IPS-20b (cell line): ENCODE measurements at regions not wholly inside any gene's neighbourhood (a gene's known extent, or its start where the extent isn't known, plus 50 kb on each side); places are given as distances from the start of the nearest gene placed in this dataset.
"Not testable (repeated sequence)": the region's sequence is repeated elsewhere in the genome, so short reads cannot be mapped to it uniquely, and the experiment has no call there.

Experiments
- H3K27ac ChIP-seq: one replicate; pipeline ENCODE4 v1.5.1; 2013; ENCODE audit warnings: low read length
- H3K27me3 ChIP-seq: 2 replicates; pipeline ENCODE4 v1.6.1; 2013; ENCODE audit warnings: mild to moderate bottlenecking, low read length, inconsistent platforms; ENCODE audit not compliant: insufficient read depth
- H3K36me3 ChIP-seq: 2 replicates; pipeline ENCODE4 v1.6.1; 2013; ENCODE audit warnings: low read depth, mild to moderate bottlenecking, inconsistent platforms, low read length, moderate library complexity; ENCODE audit not compliant: insufficient read depth
- H3K4me1 ChIP-seq: 2 replicates; pipeline ENCODE4 v1.6.1; 2013; ENCODE audit warnings: mild to moderate bottlenecking, control low read depth, inconsistent platforms, low read length, moderate library complexity; ENCODE audit not compliant: insufficient read depth
- H3K4me3 ChIP-seq: 2 replicates; pipeline ENCODE4 v1.5.1; 2013; ENCODE audit warnings: mild to moderate bottlenecking, low read length, inconsistent platforms
- H3K9ac ChIP-seq: 2 replicates; pipeline ENCODE4 v1.6.1; 2013; ENCODE audit warnings: low read depth, mild to moderate bottlenecking, inconsistent platforms, low read length, moderate library complexity
- H3K9me3 ChIP-seq: 2 replicates; pipeline ENCODE4 v1.6.1; 2013; ENCODE audit warnings: mild to moderate bottlenecking, low read depth, low read length, inconsistent platforms; ENCODE audit not compliant: insufficient read depth

DNA sequence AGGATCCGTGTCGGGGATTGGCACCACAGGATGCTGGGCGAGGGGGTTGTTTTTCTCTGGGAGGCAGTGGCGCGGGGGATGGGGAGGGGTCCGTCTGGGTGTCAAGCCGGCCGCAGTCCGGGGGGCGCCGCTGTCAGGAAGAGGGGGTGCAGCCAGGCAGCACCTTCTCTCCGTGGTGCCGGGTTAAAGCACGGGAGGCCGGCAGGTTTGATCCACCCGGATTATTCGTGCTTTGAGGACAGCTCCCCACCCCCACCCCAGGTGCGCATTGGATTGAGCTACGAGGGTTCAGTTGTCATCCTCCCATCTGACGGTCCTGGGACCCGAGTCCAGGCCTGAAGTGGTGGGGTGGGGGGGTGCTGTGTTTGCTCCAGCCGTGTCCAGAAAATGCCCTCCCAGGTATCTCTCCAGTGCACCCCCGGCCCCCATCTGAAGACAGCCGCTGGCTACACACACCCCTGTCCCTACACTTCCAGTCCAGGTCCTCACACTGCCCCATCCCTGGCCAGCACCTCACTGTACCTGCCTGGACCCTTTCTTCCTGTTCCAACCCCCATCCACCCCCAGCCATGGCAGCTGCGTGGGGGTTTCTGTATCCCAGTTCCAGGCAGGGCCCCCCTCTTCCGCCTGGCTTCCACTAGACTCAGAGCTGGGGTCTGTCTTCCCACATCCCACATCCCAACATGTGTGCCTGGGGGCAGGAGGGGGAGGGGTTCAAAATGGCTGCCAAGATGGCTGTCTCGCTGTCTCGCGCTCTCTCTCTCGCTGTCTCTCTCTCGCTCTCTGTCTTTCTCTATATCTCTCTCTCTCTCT lies 114.0 kb downstream of the CRLF3 start:
- Histone ChIP-seq H3K4me3 (peak overlapping the region; percentile 73), H3K9ac (peak overlapping the region; percentile 84; the same call in 1 of the 2 replicates), H3K27ac (peak overlapping the region; percentile 33)
- H3K4me1 ChIP-seq, H3K27me3 ChIP-seq, H3K36me3 ChIP-seq, H3K9me3 ChIP-seq: not testable (repeated sequence)

GRCh38 chr17:30709561-30710275 lies 114.8 kb downstream of the CRLF3 start:
- peak overlapping the region; percentile 84; the same call in 1 of the 2 replicates for H3K9ac ChIP-seq
- peak overlapping the region; percentile 73 for H3K4me3 ChIP-seq
- H3K9me3 ChIP-seq, H3K27ac ChIP-seq, H3K4me1 ChIP-seq, H3K27me3 ChIP-seq, H3K36me3 ChIP-seq: not testable (repeated sequence)

DNA sequence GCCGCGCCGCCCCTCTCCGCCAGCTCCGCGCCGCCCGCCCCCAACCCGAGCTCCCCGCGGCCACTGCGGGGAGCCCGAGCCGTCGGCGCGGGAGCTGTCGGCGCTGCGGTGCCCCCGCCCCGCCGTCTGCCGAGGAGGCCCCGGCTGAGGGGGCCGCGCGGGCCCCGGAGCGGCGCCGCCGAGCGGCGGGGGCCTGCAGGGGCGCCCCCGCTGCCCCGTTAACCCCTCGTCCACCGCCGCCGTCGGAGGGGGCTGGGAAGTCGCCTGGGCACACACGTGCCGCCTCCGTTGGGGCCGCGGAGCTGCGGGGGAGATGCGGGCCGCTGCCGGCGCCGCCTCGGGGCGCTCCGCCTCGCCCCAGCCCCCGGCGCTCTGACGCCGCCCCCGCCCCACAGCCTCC lies 115.4 kb downstream of the CRLF3 start:
- Histone ChIP-seq H3K9ac (0 out of 2 replicates have a peak overlapping the region, but pooled peaks have one; percentile 84), H3K4me3 (peak overlapping the region; percentile 73; the same call in 1 of the 2 replicates)
- not testable (repeated sequence) for H3K27ac ChIP-seq, H3K9me3 ChIP-seq, H3K27me3 ChIP-seq, H3K36me3 ChIP-seq, H3K4me1 ChIP-seq

- Histone ChIP-seq H3K4me3 (peak overlapping the region; percentile 65), H3K9ac (peak overlapping the region; percentile 94), H3K27ac (peak overlapping the region; percentile 87)
- not testable (repeated sequence) for H3K36me3 ChIP-seq, H3K9me3 ChIP-seq, H3K4me1 ChIP-seq, H3K27me3 ChIP-seq
Observed at GRCh38 chr17:30708241-30709078, 116.0 kb downstream of the CRLF3 start.

- not testable (repeated sequence) for H3K36me3 ChIP-seq, H3K9me3 ChIP-seq, H3K27ac ChIP-seq, H3K4me1 ChIP-seq, H3K27me3 ChIP-seq
- peak overlapping the region; percentile 65 for H3K4me3 ChIP-seq
- H3K9ac ChIP-seq: peak overlapping the region; percentile 94; the same call in 1 of the 2 replicates
Observed at GRCh38 chr17:30707724-30708240, 116.7 kb downstream of the CRLF3 start.

DNA sequence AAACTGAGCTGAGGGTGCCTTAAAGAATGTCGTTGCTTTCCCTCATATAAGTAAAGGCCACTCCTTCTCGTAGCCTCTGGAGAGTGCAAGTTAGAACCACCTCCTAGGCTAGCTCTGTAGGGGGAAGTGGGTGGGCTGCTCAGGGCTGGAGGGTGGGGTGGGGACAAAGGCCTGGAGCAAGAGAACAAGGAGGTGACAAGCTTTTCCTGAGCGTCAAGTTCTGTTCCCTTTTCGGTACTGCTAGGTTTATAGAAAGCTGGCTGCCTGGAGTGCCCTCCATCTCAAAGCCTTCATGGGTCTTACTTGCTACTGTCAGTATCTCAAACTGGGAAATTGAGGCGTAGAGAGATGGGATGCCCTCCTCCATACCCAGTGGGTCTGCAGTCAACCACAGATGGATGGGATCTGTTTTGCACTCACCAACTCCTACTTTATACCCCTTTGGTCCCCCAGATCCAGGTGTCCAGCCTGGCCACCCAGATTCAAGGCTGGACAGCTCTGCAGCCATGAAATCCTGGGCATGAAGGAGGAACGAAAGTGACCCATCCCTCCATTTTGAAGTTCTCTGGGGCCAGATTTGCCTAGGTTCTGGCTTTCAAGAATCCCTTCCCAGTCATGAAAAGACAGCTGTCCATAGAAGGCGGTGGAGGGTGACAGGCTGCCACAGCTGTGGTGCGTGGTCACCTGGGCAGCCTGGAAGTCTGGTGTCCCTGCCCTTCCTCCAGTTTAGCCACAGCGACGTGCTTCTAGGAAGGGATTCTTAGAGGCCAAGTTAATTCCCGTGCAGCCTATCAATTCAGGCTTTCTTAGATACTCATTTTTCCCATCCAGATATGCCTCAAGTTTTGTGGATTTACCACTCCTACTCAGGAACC lies 117.8 kb downstream of the CRLF3 start:
- not testable (repeated sequence) for H3K9me3 ChIP-seq, H3K36me3 ChIP-seq, H3K27ac ChIP-seq, H3K4me1 ChIP-seq, H3K27me3 ChIP-seq
- H3K9ac ChIP-seq: peak overlapping the region; percentile 94; the same call in 1 of the 2 replicates
- peak overlapping the region; percentile 65 for H3K4me3 ChIP-seq

- not testable (repeated sequence) for H3K36me3 ChIP-seq, H3K9me3 ChIP-seq, H3K4me3 ChIP-seq, H3K27ac ChIP-seq, H3K4me1 ChIP-seq, H3K27me3 ChIP-seq, H3K9ac ChIP-seq
Observed at GRCh38 chr17:30706004-30706403, 118.5 kb downstream of the CRLF3 start.

DNA sequence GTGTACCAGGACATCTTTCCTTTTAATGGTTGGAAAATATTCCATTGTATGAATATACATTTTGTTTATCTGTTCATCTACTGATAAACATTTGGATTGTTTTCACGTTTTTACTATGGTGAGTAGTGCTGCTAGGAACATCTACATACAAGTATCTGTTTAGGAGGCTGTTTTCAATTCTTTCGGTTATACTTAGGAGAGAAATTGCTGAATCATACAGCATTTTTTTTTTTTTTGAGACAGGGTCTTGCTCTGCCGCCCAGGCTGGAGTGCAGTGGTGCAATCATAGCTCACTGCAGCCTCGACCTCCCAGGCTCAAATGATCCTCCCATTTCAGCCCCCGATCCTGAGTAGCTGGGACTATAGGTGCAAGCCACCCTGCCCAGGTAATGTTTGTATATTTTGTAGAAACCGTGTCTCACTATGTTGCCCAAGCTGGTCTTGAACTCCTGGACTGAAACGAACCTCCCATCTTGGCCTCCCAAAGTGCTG lies 122.9 kb downstream of the CRLF3 start:
- Histone ChIP-seq H3K9ac (peak overlapping the region; percentile 65; the same call in 1 of the 2 replicates), H3K27me3 (no peaks in the 10 kb centered on the region), H3K27ac (peak overlapping the region; percentile 74), H3K4me1 (peaks cover 6% of the 10 kb centered on the region), H3K9me3 (no peaks in the 10 kb centered on the region), H3K4me3 (no peak overlapping the region), H3K36me3 (no peaks in the 10 kb centered on the region)

DNA sequence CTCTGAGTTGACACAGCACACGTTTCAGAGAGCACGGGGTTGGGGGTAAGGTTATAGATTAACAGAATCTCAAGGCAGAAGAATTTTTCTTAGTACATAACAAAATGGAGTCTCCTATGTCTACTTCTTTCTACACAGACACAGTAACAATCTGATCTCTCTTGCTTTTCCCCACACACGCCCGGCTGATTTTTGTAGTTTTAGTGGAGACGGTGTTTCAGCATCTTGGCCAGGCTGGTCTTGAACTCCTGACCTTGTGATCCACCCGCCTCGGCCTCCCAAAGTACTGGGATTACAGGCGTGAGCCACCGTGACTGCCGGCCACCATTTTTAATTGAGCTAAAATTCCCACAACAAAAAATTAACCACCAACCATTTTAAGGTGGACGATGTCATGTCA lies 123.7 kb downstream of the CRLF3 start:
- not testable (repeated sequence) for H3K4me1 ChIP-seq, H3K27me3 ChIP-seq, H3K9me3 ChIP-seq, H3K36me3 ChIP-seq, H3K4me3 ChIP-seq
- H3K9ac ChIP-seq: peak overlapping the region; percentile 65; the same call in 1 of the 2 replicates
- peak overlapping the region; percentile 74 for H3K27ac ChIP-seq

GRCh38 chr17:30697619-30698460 lies 126.7 kb downstream of the CRLF3 start:
- H3K9ac ChIP-seq, H3K36me3 ChIP-seq, H3K27me3 ChIP-seq, H3K27ac ChIP-seq, H3K9me3 ChIP-seq, H3K4me1 ChIP-seq: not testable (repeated sequence)
- peak overlapping the region; percentile 60 for H3K4me3 ChIP-seq
